ENCODE measurements at regions not wholly inside any gene's neighbourhood (a gene's known extent, or its start where the extent isn't known, plus 50 kb on each side); places are given as distances from the start of the nearest gene placed in this dataset.

DNA sequence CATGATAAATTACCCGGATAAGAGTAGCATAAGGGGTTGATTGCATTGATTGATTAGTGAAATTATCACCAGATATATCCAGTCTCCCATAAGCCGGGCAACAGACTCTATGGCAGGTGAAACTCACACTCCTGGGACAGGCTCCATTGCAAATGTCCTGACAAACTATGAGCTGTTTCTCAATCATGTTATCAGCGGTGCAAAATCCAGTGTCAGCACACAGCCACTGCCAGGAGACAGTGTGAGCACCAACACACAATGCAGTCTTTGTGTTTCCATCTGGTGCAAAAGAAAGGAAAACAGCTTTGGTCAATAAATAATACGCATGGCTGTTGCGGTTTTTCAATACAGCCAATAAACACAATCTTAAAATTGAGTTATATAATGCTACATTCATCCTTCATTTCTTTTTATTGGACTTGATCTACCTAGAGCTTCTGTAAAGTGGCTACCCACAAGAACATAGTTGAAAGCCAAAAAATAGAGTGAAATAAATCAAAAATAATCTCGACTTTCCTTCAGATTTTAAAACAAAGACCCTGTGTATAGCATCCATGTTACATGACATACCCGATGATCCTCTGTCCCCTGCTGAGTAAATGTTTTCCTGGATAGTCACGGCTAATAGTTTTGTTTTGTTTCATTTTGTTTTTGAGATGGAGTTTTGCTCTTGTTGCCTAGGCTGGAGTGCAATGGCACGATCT lies 64.3 kb upstream of the AFDN start:
- TF ChIP-seq, protein P1, sequence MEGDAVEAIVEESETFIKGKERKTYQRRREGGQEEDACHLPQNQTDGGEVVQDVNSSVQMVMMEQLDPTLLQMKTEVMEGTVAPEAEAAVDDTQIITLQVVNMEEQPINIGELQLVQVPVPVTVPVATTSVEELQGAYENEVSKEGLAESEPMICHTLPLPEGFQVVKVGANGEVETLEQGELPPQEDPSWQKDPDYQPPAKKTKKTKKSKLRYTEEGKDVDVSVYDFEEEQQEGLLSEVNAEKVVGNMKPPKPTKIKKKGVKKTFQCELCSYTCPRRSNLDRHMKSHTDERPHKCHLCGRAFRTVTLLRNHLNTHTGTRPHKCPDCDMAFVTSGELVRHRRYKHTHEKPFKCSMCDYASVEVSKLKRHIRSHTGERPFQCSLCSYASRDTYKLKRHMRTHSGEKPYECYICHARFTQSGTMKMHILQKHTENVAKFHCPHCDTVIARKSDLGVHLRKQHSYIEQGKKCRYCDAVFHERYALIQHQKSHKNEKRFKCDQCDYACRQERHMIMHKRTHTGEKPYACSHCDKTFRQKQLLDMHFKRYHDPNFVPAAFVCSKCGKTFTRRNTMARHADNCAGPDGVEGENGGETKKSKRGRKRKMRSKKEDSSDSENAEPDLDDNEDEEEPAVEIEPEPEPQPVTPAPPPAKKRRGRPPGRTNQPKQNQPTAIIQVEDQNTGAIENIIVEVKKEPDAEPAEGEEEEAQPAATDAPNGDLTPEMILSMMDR (conservative IDR thresholded peaks at IDR 0.05; ENCODE audit: low read depth in 2 of 2): no peak
- TF ChIP-seq EZH2 (IDR thresholded peaks at IDR 0.05; ENCODE audit: low read depth, unreplicated experiment) (no peak), POLR2AphosphoS5 (IDR thresholded peaks at IDR 0.05; ENCODE audit: low read depth) (no peak), CREB1 (CRISPR knock-in tag; IDR thresholded peaks at IDR 0.05; ENCODE audit: low read depth) (no peak), EZH2phosphoT487 (IDR thresholded peaks at IDR 0.05; ENCODE audit: unreplicated experiment) (no peak), JUNB (IDR thresholded peaks at IDR 0.05; ENCODE audit: unreplicated experiment) (no peak), ZNF114 (CRISPR knock-in tag; IDR thresholded peaks at IDR 0.05) (no peak), NANOG (IDR thresholded peaks at IDR 0.05; ENCODE audit: borderline replicate concordance) (no peak), STAT1 (IDR thresholded peaks at IDR 0.05; ENCODE audit: unreplicated experiment) (no peak), ZNF331 (CRISPR knock-in tag; IDR thresholded peaks at IDR 0.05; ENCODE audit: low read depth) (no peak)
- TF ChIP-seq, protein P2, sequence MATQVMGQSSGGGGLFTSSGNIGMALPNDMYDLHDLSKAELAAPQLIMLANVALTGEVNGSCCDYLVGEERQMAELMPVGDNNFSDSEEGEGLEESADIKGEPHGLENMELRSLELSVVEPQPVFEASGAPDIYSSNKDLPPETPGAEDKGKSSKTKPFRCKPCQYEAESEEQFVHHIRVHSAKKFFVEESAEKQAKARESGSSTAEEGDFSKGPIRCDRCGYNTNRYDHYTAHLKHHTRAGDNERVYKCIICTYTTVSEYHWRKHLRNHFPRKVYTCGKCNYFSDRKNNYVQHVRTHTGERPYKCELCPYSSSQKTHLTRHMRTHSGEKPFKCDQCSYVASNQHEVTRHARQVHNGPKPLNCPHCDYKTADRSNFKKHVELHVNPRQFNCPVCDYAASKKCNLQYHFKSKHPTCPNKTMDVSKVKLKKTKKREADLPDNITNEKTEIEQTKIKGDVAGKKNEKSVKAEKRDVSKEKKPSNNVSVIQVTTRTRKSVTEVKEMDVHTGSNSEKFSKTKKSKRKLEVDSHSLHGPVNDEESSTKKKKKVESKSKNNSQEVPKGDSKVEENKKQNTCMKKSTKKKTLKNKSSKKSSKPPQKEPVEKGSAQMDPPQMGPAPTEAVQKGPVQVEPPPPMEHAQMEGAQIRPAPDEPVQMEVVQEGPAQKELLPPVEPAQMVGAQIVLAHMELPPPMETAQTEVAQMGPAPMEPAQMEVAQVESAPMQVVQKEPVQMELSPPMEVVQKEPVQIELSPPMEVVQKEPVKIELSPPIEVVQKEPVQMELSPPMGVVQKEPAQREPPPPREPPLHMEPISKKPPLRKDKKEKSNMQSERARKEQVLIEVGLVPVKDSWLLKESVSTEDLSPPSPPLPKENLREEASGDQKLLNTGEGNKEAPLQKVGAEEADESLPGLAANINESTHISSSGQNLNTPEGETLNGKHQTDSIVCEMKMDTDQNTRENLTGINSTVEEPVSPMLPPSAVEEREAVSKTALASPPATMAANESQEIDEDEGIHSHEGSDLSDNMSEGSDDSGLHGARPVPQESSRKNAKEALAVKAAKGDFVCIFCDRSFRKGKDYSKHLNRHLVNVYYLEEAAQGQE (IDR thresholded peaks at IDR 0.05; ENCODE audit: unreplicated experiment): no peak
- TF ChIP-seq, protein P3, sequence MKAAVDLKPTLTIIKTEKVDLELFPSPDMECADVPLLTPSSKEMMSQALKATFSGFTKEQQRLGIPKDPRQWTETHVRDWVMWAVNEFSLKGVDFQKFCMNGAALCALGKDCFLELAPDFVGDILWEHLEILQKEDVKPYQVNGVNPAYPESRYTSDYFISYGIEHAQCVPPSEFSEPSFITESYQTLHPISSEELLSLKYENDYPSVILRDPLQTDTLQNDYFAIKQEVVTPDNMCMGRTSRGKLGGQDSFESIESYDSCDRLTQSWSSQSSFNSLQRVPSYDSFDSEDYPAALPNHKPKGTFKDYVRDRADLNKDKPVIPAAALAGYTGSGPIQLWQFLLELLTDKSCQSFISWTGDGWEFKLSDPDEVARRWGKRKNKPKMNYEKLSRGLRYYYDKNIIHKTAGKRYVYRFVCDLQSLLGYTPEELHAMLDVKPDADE (IDR thresholded peaks at IDR 0.05): no peak
- TF ChIP-seq, protein P4, sequence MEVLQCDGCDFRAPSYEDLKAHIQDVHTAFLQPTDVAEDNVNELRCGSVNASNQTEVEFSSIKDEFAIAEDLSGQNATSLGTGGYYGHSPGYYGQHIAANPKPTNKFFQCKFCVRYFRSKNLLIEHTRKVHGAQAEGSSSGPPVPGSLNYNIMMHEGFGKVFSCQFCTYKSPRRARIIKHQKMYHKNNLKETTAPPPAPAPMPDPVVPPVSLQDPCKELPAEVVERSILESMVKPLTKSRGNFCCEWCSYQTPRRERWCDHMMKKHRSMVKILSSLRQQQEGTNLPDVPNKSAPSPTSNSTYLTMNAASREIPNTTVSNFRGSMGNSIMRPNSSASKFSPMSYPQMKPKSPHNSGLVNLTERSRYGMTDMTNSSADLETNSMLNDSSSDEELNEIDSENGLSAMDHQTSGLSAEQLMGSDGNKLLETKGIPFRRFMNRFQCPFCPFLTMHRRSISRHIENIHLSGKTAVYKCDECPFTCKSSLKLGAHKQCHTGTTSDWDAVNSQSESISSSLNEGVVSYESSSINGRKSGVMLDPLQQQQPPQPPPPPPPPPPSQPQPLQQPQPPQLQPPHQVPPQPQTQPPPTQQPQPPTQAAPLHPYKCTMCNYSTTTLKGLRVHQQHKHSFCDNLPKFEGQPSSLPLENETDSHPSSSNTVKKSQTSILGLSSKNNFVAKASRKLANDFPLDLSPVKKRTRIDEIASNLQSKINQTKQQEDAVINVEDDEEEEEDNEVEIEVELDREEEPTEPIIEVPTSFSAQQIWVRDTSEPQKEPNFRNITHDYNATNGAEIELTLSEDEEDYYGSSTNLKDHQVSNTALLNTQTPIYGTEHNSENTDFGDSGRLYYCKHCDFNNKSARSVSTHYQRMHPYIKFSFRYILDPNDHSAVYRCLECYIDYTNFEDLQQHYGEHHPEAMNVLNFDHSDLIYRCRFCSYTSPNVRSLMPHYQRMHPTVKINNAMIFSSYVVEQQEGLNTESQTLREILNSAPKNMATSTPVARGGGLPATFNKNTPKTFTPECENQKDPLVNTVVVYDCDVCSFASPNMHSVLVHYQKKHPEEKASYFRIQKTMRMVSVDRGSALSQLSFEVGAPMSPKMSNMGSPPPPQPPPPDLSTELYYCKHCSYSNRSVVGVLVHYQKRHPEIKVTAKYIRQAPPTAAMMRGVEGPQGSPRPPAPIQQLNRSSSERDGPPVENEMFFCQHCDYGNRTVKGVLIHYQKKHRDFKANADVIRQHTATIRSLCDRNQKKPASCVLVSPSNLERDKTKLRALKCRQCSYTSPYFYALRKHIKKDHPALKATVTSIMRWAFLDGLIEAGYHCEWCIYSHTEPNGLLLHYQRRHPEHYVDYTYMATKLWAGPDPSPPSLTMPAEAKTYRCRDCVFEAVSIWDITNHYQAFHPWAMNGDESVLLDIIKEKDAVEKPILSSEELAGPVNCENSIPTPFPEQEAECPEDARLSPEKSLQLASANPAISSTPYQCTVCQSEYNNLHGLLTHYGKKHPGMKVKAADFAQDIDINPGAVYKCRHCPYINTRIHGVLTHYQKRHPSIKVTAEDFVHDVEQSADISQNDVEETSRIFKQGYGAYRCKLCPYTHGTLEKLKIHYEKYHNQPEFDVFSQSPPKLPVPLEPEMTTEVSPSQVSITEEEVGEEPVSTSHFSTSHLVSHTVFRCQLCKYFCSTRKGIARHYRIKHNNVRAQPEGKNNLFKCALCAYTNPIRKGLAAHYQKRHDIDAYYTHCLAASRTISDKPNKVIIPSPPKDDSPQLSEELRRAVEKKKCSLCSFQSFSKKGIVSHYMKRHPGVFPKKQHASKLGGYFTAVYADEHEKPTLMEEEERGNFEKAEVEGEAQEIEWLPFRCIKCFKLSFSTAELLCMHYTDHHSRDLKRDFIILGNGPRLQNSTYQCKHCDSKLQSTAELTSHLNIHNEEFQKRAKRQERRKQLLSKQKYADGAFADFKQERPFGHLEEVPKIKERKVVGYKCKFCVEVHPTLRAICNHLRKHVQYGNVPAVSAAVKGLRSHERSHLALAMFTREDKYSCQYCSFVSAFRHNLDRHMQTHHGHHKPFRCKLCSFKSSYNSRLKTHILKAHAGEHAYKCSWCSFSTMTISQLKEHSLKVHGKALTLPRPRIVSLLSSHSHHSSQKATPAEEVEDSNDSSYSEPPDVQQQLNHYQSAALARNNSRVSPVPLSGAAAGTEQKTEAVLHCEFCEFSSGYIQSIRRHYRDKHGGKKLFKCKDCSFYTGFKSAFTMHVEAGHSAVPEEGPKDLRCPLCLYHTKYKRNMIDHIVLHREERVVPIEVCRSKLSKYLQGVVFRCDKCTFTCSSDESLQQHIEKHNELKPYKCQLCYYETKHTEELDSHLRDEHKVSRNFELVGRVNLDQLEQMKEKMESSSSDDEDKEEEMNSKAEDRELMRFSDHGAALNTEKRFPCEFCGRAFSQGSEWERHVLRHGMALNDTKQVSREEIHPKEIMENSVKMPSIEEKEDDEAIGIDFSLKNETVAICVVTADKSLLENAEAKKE (CRISPR knock-in tag; IDR thresholded peaks at IDR 0.05): no peak
